Ramos (cell line): ENCODE measurements at regions not wholly inside any gene's neighbourhood (a gene's known extent, or its start where the extent isn't known, plus 50 kb on each side); places are given as distances from the start of the nearest gene placed in this dataset.

Experiments used
- in situ Hi-C: fragments of 300-500 bp; cut with MboI; formaldehyde crosslinking; loops from one replicate; pipeline ENCODE4 v1.14.3; 2022; ENCODE audit warnings: low sequenced_read_pairs; ENCODE audit not compliant: unreplicated experiment

GRCh38 chr14:34254031-34254430 lies 208.0 kb downstream of the SPTSSA start:
- in situ Hi-C loops = no loop called here

GRCh38 chr14:34252227-34252626 lies 209.8 kb downstream of the SPTSSA start:
- in situ Hi-C loops = no loop called here

GRCh38 chr14:34251662-34252061 lies 210.4 kb downstream of the SPTSSA start:
- in situ Hi-C loops = no loop called here

- in situ Hi-C loops = no loop called here
These were observed 211.1 kb downstream of the SPTSSA start for GRCh38 chr14:34250959-34251358.

- in situ Hi-C loops = no loop called here
These were observed 214.4 kb downstream of the SPTSSA start for GRCh38 chr14:34247605-34248004.

GRCh38 chr14:34246206-34246605 lies 215.8 kb downstream of the SPTSSA start:
- in situ Hi-C loops = no loop called here

- in situ Hi-C loops = no loop called here
These were observed 218.6 kb downstream of the SPTSSA start for GRCh38 chr14:34243401-34243800.

GRCh38 chr14:34243001-34243400 lies 219.0 kb downstream of the SPTSSA start:
- in situ Hi-C loops = no loop called here

GRCh38 chr14:34241185-34241711 lies 220.8 kb downstream of the SPTSSA start:
- in situ Hi-C loops = no loop called here

GRCh38 chr14:34238610-34239009 lies 223.4 kb downstream of the SPTSSA start:
- in situ Hi-C loops = no loop called here

- in situ Hi-C loops = no loop called here
These were observed 224.4 kb downstream of the SPTSSA start for GRCh38 chr14:34237677-34238076.

GRCh38 chr14:34237081-34237480 lies 225.0 kb downstream of the SPTSSA start:
- in situ Hi-C loops = no loop called here

GRCh38 chr14:34235643-34236300 lies 226.3 kb downstream of the SPTSSA start:
- in situ Hi-C loops = no loop called here

GRCh38 chr14:34234258-34234657 lies 227.8 kb downstream of the SPTSSA start:
- in situ Hi-C loops = no loop called here

- in situ Hi-C loops = no loop called here
These were observed 228.4 kb downstream of the SPTSSA start for GRCh38 chr14:34233619-34234018.

- in situ Hi-C loops = no loop called here
These were observed 229.2 kb downstream of the SPTSSA start for GRCh38 chr14:34232790-34233189.

GRCh38 chr14:34231626-34232025 lies 230.4 kb downstream of the SPTSSA start:
- in situ Hi-C loops = no loop called here

GRCh38 chr14:34229140-34229539 lies 232.9 kb downstream of the SPTSSA start:
- in situ Hi-C loops = loop anchor here (10.0 kb wide), 1 partner anchor 384 kb away; no protein-coding TSS in a partner anchor

GRCh38 chr14:34228650-34228976 lies 233.4 kb downstream of the SPTSSA start:
- in situ Hi-C loops = loop anchor here (10.0 kb wide), 1 partner anchor 384 kb away; no protein-coding TSS in a partner anchor

GRCh38 chr14:34227834-34228649 lies 234.0 kb downstream of the SPTSSA start:
- in situ Hi-C loops = loop anchor here (10.0 kb wide), 1 partner anchor 383 kb away; no protein-coding TSS in a partner anchor

GRCh38 chr14:34224221-34224620 lies 237.8 kb downstream of the SPTSSA start:
- in situ Hi-C loops = loop anchor here (10.0 kb wide), 1 partner anchor 379 kb away; no protein-coding TSS in a partner anchor
